HG03060 (cell line): ENCODE measurements at regions not wholly inside any gene's neighbourhood (a gene's known extent, or its start where the extent isn't known, plus 50 kb on each side); places are given as distances from the start of the nearest gene placed in this dataset.
"Not testable (repeated sequence)": the region's sequence is repeated elsewhere in the genome, so short reads cannot be mapped to it uniquely, and the experiment has no call there.

ENCODE experiments used
- ATAC-seq: cut with Tn5 transposase; IDR thresholded peaks from one replicate; pipeline ENCODE4 v1.9.1; 2021; ENCODE audit warnings: low read depth, moderate number of reproducible peaks; ENCODE audit not compliant: unreplicated experiment

DNA sequence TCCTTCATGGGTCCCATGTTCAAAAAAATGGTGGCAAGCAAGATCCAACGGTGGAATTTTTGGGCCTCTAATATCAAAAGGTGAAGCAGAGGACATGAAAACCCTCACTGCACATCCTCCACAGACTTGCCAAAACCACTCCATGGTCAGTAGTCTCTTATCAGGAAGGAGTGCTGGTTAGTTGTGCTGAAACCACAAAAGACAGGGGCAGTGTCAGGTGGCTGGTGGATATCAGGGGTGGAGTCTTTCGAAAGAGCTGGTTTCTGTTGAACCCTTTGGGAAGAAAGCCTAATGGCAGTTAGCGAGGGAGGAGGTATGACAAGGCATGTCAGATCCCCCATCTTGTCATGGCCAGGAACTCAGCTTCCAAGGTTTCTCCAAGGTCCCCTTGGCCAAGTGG, 395.9 kb upstream of the CAMK1G start:
- ATAC-seq, result no peak

DNA sequence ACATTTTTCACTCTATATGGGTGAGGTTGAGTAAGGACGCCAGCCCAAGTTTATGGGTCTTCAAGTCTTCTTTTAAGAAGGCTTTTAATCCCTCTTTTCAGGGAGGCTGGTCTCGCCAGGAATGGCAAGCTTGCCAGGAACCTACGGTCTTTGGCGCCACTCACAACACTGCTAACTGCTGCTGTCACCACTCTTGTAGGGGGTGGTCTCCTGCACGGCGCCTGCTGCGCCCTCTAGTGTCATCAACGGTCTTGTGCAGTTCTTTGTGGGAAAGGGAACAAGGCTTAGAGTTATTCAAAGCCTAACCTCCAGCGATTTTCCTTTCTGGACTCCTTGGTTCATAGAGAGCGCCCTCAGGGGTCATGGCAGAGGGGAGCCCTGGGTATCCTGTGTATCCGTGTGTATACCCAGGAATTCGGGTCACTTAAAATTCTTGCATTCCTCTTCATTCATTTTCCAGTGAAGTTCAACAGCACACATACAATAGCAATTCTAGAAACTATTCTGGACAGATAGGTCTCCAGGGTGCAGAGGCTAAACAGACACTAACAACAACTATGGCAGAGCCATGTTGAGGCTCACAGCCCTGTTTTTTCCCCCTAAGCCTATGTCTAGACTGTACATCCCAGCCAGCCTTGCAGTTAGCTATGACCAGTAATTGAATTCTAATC, 392.8 kb upstream of the CAMK1G start:
- ATAC-seq, result no peak

DNA sequence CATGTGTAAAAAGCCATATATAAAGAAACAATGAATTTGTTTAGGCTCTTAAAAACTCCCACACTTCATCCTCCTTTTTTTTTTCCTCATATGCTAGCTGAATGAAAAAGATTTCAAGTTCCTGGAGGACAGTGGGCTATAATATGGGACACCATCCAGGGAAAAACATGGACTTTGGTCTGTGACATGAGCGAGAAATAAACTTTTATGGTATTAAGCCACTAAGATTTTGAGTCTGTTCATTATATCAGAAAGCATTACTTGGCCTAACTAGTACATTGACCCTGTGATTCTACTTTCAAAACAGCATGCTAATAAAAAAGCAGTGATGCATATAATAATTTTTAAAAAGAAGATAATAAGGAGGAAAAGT, 392.3 kb upstream of the CAMK1G start:
- ATAC-seq, result no peak

DNA sequence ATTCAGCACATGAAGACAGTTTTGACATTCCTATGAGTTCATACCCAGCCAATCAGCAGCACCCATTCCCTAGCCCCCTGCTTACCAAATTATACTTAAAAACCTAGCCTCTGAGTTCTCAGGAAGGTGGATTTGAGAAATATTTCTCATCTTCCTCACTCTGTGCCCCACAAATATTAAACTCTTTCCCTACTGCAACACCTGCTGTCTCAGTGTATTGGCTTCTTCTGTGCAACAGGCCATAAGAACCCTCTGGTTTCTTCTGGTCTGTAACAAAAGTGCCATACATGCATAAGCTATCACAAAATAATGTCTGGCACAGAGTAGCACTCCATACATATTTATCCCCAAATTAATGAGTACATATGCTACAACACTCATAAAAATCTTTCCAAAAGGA, 387.4 kb upstream of the CAMK1G start:
- no peak for ATAC-seq

DNA sequence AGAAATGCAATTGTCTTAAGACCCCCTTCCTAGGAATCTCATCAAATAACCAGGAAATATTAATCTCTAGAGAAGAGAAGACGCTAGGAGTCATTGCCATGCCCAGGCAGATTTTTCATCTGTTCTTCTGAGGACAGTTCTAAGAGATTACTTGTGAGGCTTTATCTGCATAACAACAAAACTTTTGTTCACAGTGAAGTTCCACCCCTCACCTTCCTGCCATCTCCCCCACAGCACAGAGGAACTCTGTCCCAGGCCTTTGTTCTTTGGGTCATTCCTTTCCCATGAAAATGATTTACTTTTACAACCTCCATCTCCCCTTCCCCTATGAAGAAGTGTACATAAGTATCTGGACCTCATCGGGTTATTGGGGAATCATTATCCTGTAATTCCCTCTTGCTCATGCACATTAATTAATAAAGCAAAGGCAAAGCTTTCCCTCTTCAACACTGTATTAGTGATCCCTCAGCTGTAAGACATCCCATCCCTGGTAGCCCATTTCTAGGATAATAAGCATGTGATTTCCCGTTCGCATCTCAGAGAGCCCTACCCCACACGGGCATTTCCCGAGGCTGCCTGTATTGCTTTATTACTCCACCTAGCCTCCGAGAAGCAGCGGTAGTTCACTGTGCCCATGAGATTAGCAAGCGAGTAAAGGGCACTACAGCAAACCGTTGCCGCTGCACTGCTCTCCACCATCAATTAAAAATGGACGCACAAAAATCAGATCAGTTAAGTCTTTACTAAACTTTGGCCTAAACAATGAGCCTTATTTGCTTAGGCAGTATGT, 384.4 kb upstream of the CAMK1G start:
- ATAC-seq, result no peak

DNA sequence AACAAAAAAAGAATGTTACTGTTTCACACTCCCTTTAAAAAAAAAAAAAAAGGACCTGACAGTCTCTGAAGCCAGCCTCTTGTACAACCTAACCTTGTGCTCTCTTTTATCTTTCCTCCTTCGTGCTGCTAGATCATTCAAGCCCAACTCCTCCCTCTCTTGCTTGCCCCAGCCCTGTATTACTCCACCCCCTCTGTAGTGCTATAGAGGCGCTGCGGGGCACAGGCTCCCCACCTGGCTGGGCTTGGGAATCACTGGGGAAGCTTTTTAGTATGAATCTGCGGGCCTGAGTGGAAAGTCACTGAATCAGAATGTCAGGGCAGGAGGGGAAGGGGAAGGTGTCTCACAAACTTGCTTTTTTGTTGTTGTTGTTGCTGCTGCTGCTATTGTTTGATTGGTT, 383.7 kb upstream of the CAMK1G start:
- ATAC-seq, result no peak

DNA sequence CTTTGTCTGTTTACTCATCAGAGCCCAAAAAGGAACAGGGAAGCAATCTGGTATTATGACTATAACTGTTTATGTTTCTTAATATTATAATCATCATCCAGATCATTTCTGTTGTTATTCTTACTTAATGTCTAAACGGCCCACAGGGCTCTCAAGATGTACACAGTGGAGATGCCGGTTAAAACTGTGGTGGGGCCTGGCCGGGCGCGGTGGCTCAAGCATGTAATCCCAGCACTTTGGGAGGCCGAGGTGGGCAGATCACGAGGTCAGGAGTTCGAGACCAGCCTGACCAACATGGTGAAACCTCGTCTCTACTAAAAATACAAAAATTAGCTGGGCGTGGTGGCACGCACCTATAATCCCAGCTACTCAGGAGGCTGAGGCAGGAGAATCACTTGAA, 381.2 kb upstream of the CAMK1G start:
- not testable (repeated sequence) for ATAC-seq

DNA sequence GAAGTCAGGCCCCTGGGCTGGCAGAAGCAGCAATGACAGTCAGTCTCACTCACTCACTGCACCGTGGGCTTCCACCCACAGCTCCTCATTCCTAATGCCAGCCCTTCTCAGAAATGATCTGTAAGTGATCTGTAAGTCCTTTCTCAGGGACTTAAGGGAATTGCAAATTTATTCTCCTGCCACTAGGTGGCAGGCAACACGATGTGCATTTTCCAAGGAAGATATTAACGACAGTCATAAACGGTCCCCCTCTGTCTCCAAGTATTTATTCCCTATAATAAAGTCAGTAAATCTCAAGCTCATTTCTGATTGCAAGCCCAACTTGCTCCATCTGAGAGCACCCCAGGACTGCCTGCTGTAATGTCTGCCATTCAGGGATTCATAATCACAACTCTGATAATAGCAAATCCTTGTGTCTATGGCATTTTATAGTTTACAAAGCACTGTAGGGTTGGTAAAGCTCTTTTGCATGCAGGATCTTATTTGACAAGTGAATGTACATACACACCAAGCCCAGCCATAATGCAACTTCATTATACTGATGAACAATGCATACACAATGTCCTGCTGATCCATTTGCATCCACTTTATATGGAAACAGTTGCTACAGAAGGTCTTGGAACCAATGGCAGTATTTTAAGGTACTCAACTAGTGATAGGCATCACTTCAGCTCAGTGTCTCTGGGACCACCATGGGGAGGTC, 380.5 kb upstream of the CAMK1G start:
- no peak for ATAC-seq

DNA sequence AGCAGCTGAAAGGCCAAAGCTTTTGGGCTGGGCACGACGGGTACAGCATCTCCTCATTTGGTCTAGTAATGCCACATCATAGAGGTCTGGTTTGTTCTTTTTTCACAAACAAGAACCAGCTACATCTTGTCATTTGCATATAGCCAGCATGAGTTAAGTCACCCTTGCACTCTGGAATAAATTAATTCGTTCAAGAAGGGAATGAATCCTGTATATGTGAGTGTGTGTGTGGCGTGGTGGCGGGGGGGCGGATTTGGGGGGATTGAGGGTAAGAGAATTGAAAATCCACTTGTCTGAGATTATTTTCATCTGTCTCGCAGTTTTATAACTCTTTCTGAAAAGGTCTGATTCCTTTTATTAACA, 380.0 kb upstream of the CAMK1G start:
- no peak for ATAC-seq

DNA sequence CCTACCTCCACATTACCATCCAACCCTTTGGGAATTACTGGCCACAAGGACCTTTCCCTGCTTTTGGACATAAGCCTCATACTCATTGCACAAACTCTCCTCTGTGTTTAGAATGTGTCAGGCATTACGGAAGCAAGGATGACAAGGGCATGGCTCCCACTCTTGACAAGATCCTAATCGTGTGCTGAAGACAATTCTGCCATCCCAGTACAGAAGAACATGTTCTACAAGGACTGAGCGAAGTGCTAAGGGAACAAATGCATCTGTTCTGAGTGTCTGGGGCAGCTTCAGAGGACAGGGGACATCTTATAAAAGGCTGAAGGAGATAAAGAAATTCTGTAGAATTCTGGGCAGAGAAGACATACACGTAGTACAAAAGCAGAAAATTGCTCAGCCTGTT, 378.5 kb upstream of the CAMK1G start:
- ATAC-seq, result no peak

DNA sequence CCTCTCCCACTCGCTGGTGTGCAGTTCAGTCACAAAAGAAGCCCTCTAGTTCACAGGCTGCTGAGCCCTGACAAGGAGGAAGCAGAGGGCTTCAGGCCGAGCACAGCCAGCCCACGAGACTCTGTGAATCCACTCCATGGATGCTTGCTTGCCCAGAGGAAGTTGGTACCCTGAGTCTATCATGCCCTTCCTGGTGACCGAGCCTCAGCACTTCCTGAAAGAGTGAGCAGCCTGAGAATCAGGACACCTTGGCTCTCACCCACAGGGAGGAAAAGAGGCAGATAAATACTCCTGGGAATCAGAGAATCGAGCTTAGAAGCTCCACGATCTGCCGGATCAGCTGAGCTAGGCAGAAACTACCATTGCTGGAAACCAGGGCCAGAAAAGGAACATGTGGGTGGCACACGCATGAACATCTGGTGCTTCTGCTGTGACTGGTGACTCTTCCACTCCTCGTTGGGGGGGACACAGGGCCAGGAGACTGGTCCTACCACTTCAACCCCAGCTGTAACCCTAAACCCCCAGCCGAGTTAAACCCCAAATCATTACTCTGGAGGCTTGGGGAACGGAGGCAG, 376.3 kb upstream of the CAMK1G start:
- no peak for ATAC-seq

DNA sequence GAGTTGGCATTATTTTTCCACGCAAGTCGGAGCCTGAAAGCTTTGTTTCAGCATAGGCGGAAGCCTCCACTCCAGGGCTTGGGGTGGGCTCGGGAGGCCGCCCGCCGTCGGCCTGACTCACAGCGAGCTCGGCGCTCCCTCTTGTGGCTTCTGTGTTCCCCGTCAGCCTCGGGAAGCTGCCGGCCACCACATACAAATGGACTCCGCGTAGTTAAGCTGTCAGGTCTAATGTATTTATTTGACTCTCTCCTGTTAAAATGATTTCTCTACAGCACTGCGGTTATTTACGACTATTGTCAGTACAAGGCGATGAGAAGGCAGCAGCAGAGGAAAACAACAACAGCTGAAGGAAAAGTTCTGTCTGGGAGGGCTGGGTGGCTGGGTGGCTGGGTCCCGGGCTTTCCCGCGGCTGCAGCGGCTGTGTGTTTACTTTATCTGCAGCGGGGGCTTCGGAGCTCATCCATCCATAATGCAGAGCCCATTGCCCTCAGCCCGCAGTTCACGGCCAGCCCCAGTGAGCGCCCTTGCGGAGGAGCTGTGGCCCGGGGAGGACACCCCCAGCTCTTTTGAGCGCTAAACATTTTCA, 375.7 kb upstream of the CAMK1G start:
- ATAC-seq, result no peak

DNA sequence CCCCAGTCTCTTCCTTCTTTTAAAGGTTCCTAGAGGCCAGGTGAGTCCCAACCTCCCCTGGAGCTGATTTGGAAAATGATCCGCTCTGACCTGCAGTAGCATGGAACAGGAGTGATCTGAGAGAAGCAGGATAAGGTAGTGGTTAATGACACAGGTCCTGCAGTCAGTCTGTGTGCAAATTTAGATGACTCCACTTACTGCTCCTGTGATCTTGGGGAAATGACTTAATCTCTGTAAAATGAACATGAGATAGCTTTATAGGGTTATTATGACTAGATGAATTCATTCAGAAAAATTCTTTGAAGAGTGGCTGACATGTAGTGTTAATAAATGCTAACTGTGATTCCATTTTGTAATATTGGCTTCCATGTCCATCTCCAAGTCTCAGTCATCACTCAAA, 374.9 kb upstream of the CAMK1G start:
- ATAC-seq, result no peak

DNA sequence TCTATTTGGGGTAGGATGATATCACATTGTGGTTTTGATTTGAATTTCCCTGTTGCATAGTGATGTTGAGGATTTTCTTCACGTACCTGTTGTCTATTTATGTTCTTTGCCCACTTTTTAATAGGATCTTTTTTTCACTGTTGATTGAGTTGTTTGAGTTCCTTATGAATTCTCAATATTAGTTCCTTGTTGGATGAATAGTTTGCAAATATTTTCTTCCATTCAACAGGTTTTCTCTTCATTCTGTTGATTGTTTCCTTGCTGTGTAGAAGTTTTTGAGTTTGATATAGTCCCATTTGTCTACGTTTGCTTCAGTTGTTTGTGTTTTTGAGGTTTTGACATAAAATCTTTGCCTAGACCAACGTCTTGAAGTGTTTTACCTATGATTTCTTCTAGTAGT, 369.5 kb upstream of the CAMK1G start:
- no peak for ATAC-seq

DNA sequence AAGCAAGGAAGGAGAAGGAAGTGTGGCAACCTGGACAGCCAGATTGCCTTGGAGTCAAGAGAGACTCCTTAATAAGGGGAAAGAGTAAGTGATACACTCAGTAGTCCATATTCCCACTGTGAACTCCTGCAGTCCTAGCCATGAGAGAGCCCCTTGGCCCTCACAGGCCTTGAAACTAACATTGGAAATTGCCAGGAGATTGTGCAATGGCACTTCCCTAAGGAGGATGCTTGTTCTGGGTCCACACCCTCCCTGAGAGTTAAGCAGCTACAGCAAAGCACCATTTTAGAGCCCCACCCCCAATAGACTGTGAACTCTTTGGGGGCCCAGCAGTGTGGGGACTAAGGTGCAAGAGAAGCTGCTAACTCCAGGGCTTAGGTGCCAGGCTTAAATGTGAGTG, 367.7 kb upstream of the CAMK1G start:
- no peak for ATAC-seq

DNA sequence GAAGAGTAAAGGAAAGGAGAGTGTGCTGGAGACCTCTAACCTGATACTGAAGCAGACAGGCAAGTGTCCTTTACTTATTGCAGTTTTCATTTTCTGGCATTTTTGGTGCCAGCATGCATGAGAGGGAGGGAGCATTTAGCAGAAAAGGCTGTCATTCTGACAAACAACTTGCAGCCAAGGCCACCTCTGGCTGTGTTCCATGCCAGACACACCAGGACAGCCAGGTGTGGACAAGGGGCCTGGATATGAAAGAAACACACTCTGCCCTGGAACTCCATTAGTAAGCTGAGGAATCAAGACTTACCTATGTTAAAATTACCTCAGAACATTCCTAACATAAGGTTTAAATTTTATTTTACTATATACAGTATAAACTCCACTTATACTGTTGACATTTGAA, 365.4 kb upstream of the CAMK1G start:
- no peak for ATAC-seq

DNA sequence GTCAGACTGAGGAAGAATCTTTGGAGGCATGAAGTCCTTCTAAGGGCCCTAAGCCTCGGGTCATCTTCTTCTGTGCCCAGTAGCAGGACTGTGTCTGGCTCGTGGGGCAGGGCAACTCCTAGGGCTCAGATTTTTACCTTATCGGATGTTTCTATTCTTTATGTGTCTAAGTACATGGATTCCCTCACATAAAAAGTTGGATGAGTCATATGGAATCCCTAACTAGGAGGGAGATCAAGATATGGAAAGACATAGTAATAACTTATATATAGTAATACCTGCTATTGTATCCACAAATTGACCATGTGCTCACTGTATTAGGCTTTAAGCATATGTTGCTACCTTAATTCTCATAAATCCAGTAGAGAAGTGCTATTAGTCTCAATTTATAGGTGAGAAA, 364.5 kb upstream of the CAMK1G start:
- ATAC-seq, result no peak

DNA sequence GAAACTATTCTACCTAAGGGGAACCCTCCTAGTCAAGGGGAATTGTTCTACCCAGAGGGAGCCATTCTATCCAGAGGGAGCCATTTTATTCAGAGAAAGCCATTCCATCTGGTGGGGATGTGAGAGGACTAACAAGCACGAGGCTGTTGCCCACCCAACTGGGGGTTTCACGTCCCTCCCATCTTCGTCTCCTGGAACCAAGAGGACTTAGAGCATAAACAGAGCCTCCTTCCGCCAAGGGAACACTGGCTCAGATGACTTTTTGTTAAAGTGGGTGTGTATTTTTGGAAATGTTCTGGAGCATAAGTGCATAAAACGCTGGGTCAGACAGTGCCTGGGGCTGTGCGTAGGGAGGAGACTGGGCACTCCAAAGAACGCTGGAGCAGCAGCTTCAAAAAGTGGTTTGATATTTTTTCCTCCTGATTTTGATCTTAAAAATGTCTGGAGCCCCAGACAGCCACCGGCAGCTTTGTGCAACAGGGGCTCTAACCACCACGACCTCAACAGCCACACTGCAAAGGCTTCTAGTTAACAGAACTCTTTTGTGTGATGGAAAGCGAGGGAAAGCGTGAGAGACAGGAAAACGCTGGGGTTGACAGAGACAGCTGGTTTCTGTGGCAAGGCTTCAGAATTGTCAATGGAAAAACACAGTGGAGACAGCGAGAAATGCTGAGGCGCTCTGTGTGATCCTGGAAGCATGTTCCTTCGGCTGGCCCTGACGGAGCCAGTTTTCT, 363.6 kb upstream of the CAMK1G start:
- no peak for ATAC-seq

DNA sequence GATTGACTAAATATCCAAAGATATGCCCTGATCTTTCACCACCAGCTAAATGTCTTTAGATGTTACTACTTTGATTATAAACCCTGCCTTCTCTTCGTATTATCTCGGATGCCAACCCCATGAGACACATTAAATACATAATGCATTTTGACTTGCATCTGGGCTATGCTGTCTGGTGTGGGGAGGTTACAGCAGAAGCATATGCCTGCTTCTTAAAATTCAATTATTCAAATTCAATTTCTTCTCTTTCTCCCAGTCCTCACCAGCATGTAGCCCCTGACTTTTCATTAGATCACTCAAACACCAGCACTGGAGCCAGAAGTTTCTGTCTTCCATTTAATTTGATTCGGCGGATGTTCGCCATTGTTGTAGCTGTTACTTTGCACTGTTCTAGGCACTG, 360.7 kb upstream of the CAMK1G start:
- ATAC-seq, result no peak

DNA sequence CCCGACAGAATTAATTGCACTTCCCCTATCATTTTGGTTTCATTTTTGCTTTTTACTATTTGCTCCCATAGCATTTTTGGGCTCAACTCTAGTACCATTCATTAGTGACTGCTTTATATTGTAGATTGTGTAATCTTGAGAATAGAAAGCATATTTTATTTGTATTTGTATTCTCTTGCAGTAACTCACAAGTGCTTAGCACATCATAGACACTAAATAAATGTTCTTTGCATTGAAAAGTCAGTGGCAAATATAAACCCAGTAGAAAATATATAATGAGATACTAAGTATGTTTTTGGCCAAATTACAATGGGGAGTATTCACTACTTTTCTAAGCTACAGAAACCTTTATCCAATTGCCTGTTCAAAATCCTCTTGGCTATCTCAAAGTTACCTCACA, 359.7 kb upstream of the CAMK1G start:
- no peak for ATAC-seq

DNA sequence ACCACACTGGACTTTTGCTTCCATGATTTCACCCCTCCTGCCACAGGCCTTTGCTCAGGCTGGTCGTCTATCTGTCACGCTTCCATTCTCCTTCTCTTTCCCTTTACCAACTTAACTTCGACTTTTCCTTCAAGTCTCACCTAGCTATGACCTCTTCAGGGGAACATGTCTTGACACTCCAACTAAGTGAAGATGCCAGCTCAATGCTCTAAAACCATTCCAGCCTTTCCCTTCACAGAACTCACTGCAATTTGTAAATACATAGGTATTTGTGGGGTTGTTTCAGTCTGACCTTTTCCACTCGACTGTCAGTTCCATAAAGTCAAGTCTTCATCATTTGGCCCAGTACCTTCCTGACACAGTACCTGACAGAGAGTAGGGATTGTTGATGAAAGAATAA, 358.6 kb upstream of the CAMK1G start:
- no peak for ATAC-seq
